ENCODE measurements at regions not wholly inside any gene's neighbourhood (a gene's known extent, or its start where the extent isn't known, plus 50 kb on each side); places are given as distances from the start of the nearest gene placed in this dataset.

GRCh38 chr22:48333323-48333763 lies 1494.3 kb downstream of the BRD1 start:
- no peak for DNase-seq

- DNase-seq = no peak
These were observed 1495.0 kb downstream of the BRD1 start for GRCh38 chr22:48332438-48333322.

- DNase-seq = no peak
These were observed 1495.9 kb downstream of the BRD1 start for GRCh38 chr22:48331691-48332220.

- DNase-seq = no peak
These were observed 1496.4 kb downstream of the BRD1 start for GRCh38 chr22:48331266-48331665.

GRCh38 chr22:48327721-48328120 lies 1500.0 kb downstream of the BRD1 start:
- no peak for DNase-seq

- no peak for DNase-seq
These were observed 1503.9 kb downstream of the BRD1 start for GRCh38 chr22:48323746-48324145.

- DNase-seq = no peak
These were observed 1504.8 kb downstream of the BRD1 start for GRCh38 chr22:48322907-48323306.

GRCh38 chr22:48321986-48322545 lies 1505.6 kb downstream of the BRD1 start:
- no peak for DNase-seq

- no peak for DNase-seq
These were observed 1506.8 kb downstream of the BRD1 start for GRCh38 chr22:48320683-48321451.

- no peak for DNase-seq
These were observed 1507.5 kb downstream of the BRD1 start for GRCh38 chr22:48320048-48320682.

GRCh38 chr22:48319321-48320047 lies 1508.2 kb downstream of the BRD1 start:
- DNase-seq = no peak

- no peak for DNase-seq
These were observed 1508.9 kb downstream of the BRD1 start for GRCh38 chr22:48318575-48319320.

GRCh38 chr22:48318173-48318572 lies 1509.5 kb downstream of the BRD1 start:
- DNase-seq = no peak

GRCh38 chr22:48316257-48317250 lies 1511.1 kb downstream of the BRD1 start:
- DNase-seq = no peak

- no peak for DNase-seq
These were observed 1512.0 kb downstream of the BRD1 start for GRCh38 chr22:48315439-48316256.

GRCh38 chr22:48314073-48314472 lies 1513.6 kb downstream of the BRD1 start:
- no peak for DNase-seq

- DNase-seq = no peak
These were observed 1514.4 kb downstream of the BRD1 start for GRCh38 chr22:48313175-48313830.

- DNase-seq = no peak
These were observed 1516.9 kb downstream of the BRD1 start for GRCh38 chr22:48310740-48311139.

GRCh38 chr22:48310289-48310688 lies 1517.4 kb downstream of the BRD1 start:
- DNase-seq = no peak

All from activated effector memory CD4-positive, alpha-beta T cell treated with Interleukin-2 at 50 U/mL for 16 hours (primary cell).